Neural cell (in vitro differentiated cells): ENCODE measurements at regions not wholly inside any gene's neighbourhood (a gene's known extent, or its start where the extent isn't known, plus 50 kb on each side); places are given as distances from the start of the nearest gene placed in this dataset.

Source experiments
- H2AFZ ChIP-seq: fragments of 200-600, 300-800 bp; sonication (generic), shearing (Covaris generic); 2 replicates; pipeline ENCODE4 v1.6.0; 2014; ENCODE audit warnings: low read depth, mild to moderate bottlenecking, antibody characterized with exemption, low read length, moderate library complexity
- H3F3A ChIP-seq: fragments of 200-600 bp; shearing (Covaris generic); 2 replicates; pipeline ENCODE4 v1.6.1; 2016; ENCODE audit warnings: mild to moderate bottlenecking, moderate library complexity, mixed read lengths, antibody characterized with exemption, low read length; ENCODE audit not compliant: insufficient read depth, poor library complexity, severe bottlenecking
- H3K27ac ChIP-seq: fragments of 200-600, 300-800 bp; sonication (generic), shearing (Covaris generic); 2 replicates; pipeline ENCODE4 v1.5.1; 2014; ENCODE audit warnings: mild to moderate bottlenecking, low read length, moderate library complexity
- H3K27me3 ChIP-seq: fragments of 300-800, 200-600 bp; sonication (generic), shearing (Covaris generic); 2 replicates; pipeline ENCODE4 v1.6.0; 2014; ENCODE audit warnings: mild to moderate bottlenecking, low read depth, low read length, moderate library complexity; ENCODE audit not compliant: insufficient read depth
- H3K36me3 ChIP-seq: fragments of 300-800, 200-600 bp; sonication (generic), shearing (Covaris generic); 2 replicates; pipeline ENCODE4 v1.5.1; 2014; ENCODE audit warnings: mild to moderate bottlenecking, antibody characterized with exemption, low read length, moderate library complexity; ENCODE audit not compliant: insufficient read depth
- H3K4me2 ChIP-seq: fragments of 300-800, 200-600 bp; sonication (generic), shearing (Covaris generic); 2 replicates; pipeline ENCODE4 v1.6.0; 2014; ENCODE audit warnings: mild to moderate bottlenecking, low read length
- H3K4me3 ChIP-seq: fragments of 300-800, 200-600 bp; sonication (generic), shearing (Covaris generic); 2 replicates; pipeline ENCODE4 v1.5.1; 2014; ENCODE audit warnings: mild to moderate bottlenecking, low read length, moderate library complexity
- H3K79me2 ChIP-seq: fragments of 200-600 bp; shearing (Covaris generic); replicated peaks from 2 replicates; pipeline ENCODE4 v1.6.0; 2014; ENCODE audit warnings: mild to moderate bottlenecking, low read length, moderate library complexity; ENCODE audit not compliant: insufficient read depth
- H3K9ac ChIP-seq: fragments of 300-800, 200-600 bp; sonication (generic), shearing (Covaris generic); 2 replicates; pipeline ENCODE4 v1.6.1; 2016; ENCODE audit warnings: mild to moderate bottlenecking, low read length, mixed read lengths
- H3K9me2 ChIP-seq: fragments of 200-600 bp; shearing (Covaris generic); 2 replicates; pipeline ENCODE4 v1.6.1; 2016; ENCODE audit warnings: mild to moderate bottlenecking, low read length, mixed read lengths; ENCODE audit not compliant: insufficient read depth
- H3K9me3 ChIP-seq: fragments of 200-600, 300-800 bp; sonication (generic), shearing (Covaris generic); 2 replicates; pipeline ENCODE4 v1.6.1; 2016; ENCODE audit warnings: mild to moderate bottlenecking, mixed run types, low read length, moderate library complexity, mixed read lengths
- H4K20me1 ChIP-seq: fragments of 200-600 bp; shearing (Covaris generic); 2 replicates; pipeline ENCODE4 v1.6.1; 2016; ENCODE audit warnings: mild to moderate bottlenecking, mixed run types; ENCODE audit not compliant: insufficient read depth
- CTCF ChIP-seq: fragments of 450-650 bp; IDR thresholded peaks from 2 replicates; pipeline ENCODE4 v1.5.1; 2014; ENCODE audit warnings: antibody characterized with exemption, mild to moderate bottlenecking, moderate library complexity; ENCODE audit not compliant: poor library complexity, severe bottlenecking
- EP300 ChIP-seq: fragments of 450-650 bp; conservative IDR thresholded peaks from 2 replicates; pipeline ENCODE4 v1.6.1; 2014; ENCODE audit warnings: antibody characterized with exemption, mild to moderate bottlenecking, moderate library complexity; ENCODE audit not compliant: poor library complexity, severe bottlenecking
- EZH2 ChIP-seq: fragments of 200-600, 300-800 bp; shearing (Covaris generic), sonication (generic); IDR thresholded peaks from 2 replicates; pipeline ENCODE4 v1.6.1; 2014; ENCODE audit warnings: antibody characterized with exemption, low read length, borderline replicate concordance, mild to moderate bottlenecking; ENCODE audit not compliant: insufficient read depth, poor library complexity, severe bottlenecking
- MXI1 ChIP-seq: fragments of 450-650 bp; conservative IDR thresholded peaks from 2 replicates; pipeline ENCODE4 v1.6.1; 2014; ENCODE audit warnings: antibody characterized with exemption, mild to moderate bottlenecking; ENCODE audit not compliant: poor library complexity, severe bottlenecking
- POLR2AphosphoS5 ChIP-seq: IDR thresholded peaks from 2 replicates; pipeline ENCODE4 v1.6.1; 2012
- RAD21 ChIP-seq: fragments of 450-650 bp; conservative IDR thresholded peaks from 2 replicates; pipeline ENCODE4 v1.6.1; 2014; ENCODE audit warnings: antibody characterized with exemption, mild to moderate bottlenecking, moderate library complexity
- REST ChIP-seq: IDR thresholded peaks from 2 replicates; pipeline ENCODE4 v1.6.1; 2012; ENCODE audit warnings: borderline replicate concordance
- SMC3 ChIP-seq: fragments of 450-650 bp; conservative IDR thresholded peaks from 2 replicates; pipeline ENCODE4 v1.6.1; 2014; ENCODE audit warnings: antibody characterized with exemption, mild to moderate bottlenecking, moderate library complexity; ENCODE audit not compliant: poor library complexity
- TAF1 ChIP-seq: IDR thresholded peaks from 2 replicates; pipeline ENCODE4 v1.6.1; 2012; ENCODE audit warnings: low read depth

- H3K36me3 ChIP-seq = no peaks in the 10 kb centered on the region
- no peaks in the 10 kb centered on the region for H3F3A ChIP-seq
- no peaks in the 10 kb centered on the region for H3K9me2 ChIP-seq
- no peaks in the 10 kb centered on the region for H3K27me3 ChIP-seq
- no peak overlapping the region for H3K9ac ChIP-seq
- no peak overlapping the region for H3K4me2 ChIP-seq
- no peak overlapping the region for H3K27ac ChIP-seq
- no peak overlapping the region for H2AFZ ChIP-seq
- H4K20me1 ChIP-seq = no peaks in the 10 kb centered on the region
- TF ChIP-seq EZH2 (no peak), POLR2AphosphoS5 (no peak), CTCF (no peak), SMC3 (no peak), TAF1 (no peak), RAD21 (no peak), EP300 (no peak), REST (no peak), MXI1 (no peak)
- H3K79me2 ChIP-seq = no peaks in the 10 kb centered on the region
- H3K9me3 ChIP-seq = no peaks in the 10 kb centered on the region
- H3K4me3 ChIP-seq = no peak overlapping the region
Observed at GRCh38 chr5:57741336-57741735, 258.7 kb upstream of the ACTBL2 start.

- Histone ChIP-seq H3K9me3 (no peaks in the 10 kb centered on the region), H3K27ac (no peak overlapping the region), H3F3A (no peaks in the 10 kb centered on the region), H3K36me3 (no peaks in the 10 kb centered on the region), H3K9ac (no peak overlapping the region), H4K20me1 (no peaks in the 10 kb centered on the region), H3K4me2 (no peak overlapping the region), H2AFZ (no peak overlapping the region), H3K79me2 (no peaks in the 10 kb centered on the region), H3K9me2 (no peaks in the 10 kb centered on the region), H3K4me3 (no peak overlapping the region), H3K27me3 (no peaks in the 10 kb centered on the region)
- TF ChIP-seq CTCF (no peak), MXI1 (no peak), RAD21 (no peak)
Observed at GRCh38 chr5:57738787-57739186, 256.2 kb upstream of the ACTBL2 start.
